SK-N-SH treated with all-trans-retinoic acid at 6 μM for 48 hours (cell line): ENCODE measurements at regions not wholly inside any gene's neighbourhood (a gene's known extent, or its start where the extent isn't known, plus 50 kb on each side); places are given as distances from the start of the nearest gene placed in this dataset.

Experiments
- ATAC-seq: fragments of 200-7000 bp; cut with Tn5 transposase; 3 replicates; pipeline ENCODE4 v1.9.1; 2020; ENCODE audit warnings: mild to moderate bottlenecking, moderate library complexity
- BACH2 ChIP-seq: fragments of 250-450 bp; sonication (Bioruptor Pico); IDR thresholded peaks from 2 replicates; pipeline ENCODE4 v1.9.0; 2021; ENCODE audit warnings: mild to moderate bottlenecking, borderline replicate concordance
- CSDC2 ChIP-seq: fragments of 250-450 bp; sonication (Bioruptor Pico); IDR thresholded peaks from 2 replicates; pipeline ENCODE4 v1.5.0; 2020; ENCODE audit warnings: mild to moderate bottlenecking, moderate library complexity
- ESRRG ChIP-seq: fragments of 250-450 bp; sonication (Bioruptor Pico); IDR thresholded peaks from 2 replicates; pipeline ENCODE4 v1.6.1; 2021; ENCODE audit warnings: mild to moderate bottlenecking
- GLIS3 ChIP-seq: fragments of 250-450 bp; sonication (Bioruptor Pico); IDR thresholded peaks from 2 replicates; pipeline ENCODE4 v1.5.0; 2020; ENCODE audit warnings: mild to moderate bottlenecking, moderate library complexity
- ISL1 ChIP-seq: fragments of 250-450 bp; sonication (Bioruptor Pico); IDR thresholded peaks from 2 replicates; pipeline ENCODE4 v2.1.2; 2022; ENCODE audit warnings: mild to moderate bottlenecking, moderate library complexity
- OSR1 ChIP-seq: fragments of 250-450 bp; sonication (Bioruptor Pico); IDR thresholded peaks from 2 replicates; pipeline ENCODE4 v1.8.0; 2022; ENCODE audit warnings: moderate library complexity, mild to moderate bottlenecking, inconsistent platforms
- RARB ChIP-seq: fragments of 250-450 bp; sonication (Bioruptor Pico); IDR thresholded peaks from 2 replicates; pipeline ENCODE4 v1.8.0; 2021; ENCODE audit warnings: mild to moderate bottlenecking, moderate library complexity
- TCF4 ChIP-seq: fragments of 250-450 bp; sonication (Bioruptor Pico); IDR thresholded peaks from 2 replicates; pipeline ENCODE4 v1.8.0; 2021; ENCODE audit warnings: mild to moderate bottlenecking, moderate library complexity, borderline replicate concordance
- TOX ChIP-seq: fragments of 250-450 bp; sonication (Bioruptor Pico); IDR thresholded peaks from 2 replicates; pipeline ENCODE4 v1.8.0; 2021; ENCODE audit warnings: mild to moderate bottlenecking, moderate library complexity, borderline replicate concordance
- ZC3H10 ChIP-seq: fragments of 250-450 bp; sonication (Bioruptor Pico); IDR thresholded peaks from 2 replicates; pipeline ENCODE4 v1.5.1; 2021; ENCODE audit warnings: mild to moderate bottlenecking, moderate library complexity
- ZFP3 ChIP-seq: fragments of 250-450 bp; sonication (Bioruptor Pico); IDR thresholded peaks from 2 replicates; pipeline ENCODE4 v1.5.0; 2020; ENCODE audit warnings: mild to moderate bottlenecking, moderate library complexity
- ZFP30 ChIP-seq: fragments of 450-650 bp; formaldehyde crosslinking; IDR thresholded peaks from 2 replicates; pipeline ENCODE4 v1.5.0; 2022; ENCODE audit warnings: mild to moderate bottlenecking, moderate library complexity
- ZNF565 ChIP-seq: fragments of 450-650 bp; formaldehyde crosslinking; conservative IDR thresholded peaks from 2 replicates; pipeline ENCODE4 v1.5.0; 2020; ENCODE audit warnings: low read depth, mild to moderate bottlenecking, moderate library complexity
- ZNF8 ChIP-seq: fragments of 450-650 bp; formaldehyde crosslinking; IDR thresholded peaks from 2 replicates; pipeline ENCODE4 v1.5.0; 2020; ENCODE audit warnings: mild to moderate bottlenecking, moderate library complexity
- TF ChIP-seq, protein P1 (sequence below): fragments of 250-450 bp; sonication (Bioruptor Pico); IDR thresholded peaks from 2 replicates; pipeline ENCODE4 v1.5.1; 2020; ENCODE audit warnings: low read depth, mild to moderate bottlenecking, moderate library complexity
- TF ChIP-seq, protein P2 (sequence below): fragments of 250-450 bp; sonication (Bioruptor Pico); IDR thresholded peaks from 2 replicates; pipeline ENCODE4 v1.5.0; 2020; ENCODE audit warnings: mild to moderate bottlenecking, moderate library complexity
- TF ChIP-seq, protein P3 (sequence below): fragments of 250-450 bp; sonication (Bioruptor Pico); IDR thresholded peaks from 2 replicates; pipeline ENCODE4 v1.8.0; 2020; ENCODE audit warnings: mild to moderate bottlenecking, moderate library complexity, borderline replicate concordance
- TF ChIP-seq, protein P4 (sequence below): fragments of 250-450 bp; sonication (Bioruptor Pico); IDR thresholded peaks from 2 replicates; pipeline ENCODE4 v1.8.0; 2021; ENCODE audit warnings: low read depth, mild to moderate bottlenecking, moderate library complexity, borderline replicate concordance
- TF ChIP-seq, protein P5 (sequence below): fragments of 250-450 bp; sonication (Bioruptor Pico); IDR thresholded peaks from 2 replicates; pipeline ENCODE4 v1.5.1; 2021; ENCODE audit warnings: mild to moderate bottlenecking, moderate library complexity

DNA sequence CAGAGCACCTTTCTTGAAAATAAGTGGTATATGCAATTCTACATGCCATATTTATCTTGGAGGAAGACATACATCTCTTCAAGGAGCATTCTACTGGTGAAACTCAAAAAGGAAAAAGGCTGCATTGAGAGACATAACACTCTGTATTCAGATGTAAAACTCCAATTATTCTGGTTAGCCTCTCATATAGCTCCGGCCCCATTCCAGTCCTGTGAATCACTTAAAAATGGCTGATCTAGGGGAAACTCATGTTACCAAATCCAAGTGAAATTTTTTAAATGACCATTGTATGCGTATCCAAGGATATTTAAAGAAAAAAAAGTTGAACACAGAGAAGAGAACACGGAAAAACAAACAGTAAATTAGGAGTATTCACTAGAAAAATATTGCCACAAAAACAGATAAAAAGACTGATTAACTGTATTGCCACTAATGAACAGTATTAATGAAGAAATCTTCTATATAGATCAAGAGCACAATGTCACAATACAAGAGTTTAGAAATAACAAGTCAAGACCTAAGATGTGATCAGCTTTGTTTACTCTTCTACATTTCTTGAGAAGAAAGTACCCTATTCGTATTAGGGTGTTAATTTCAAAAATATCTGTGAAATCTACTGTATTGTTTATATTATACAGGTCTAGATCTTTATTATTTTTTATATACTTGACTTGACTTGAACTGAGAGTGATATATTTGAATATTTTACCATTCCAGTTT is 124.5 kb upstream of the GJE1 start:
- no peak for ATAC-seq
- no peak for TF ChIP-seq ZNF565
- TF ChIP-seq, protein P1, sequence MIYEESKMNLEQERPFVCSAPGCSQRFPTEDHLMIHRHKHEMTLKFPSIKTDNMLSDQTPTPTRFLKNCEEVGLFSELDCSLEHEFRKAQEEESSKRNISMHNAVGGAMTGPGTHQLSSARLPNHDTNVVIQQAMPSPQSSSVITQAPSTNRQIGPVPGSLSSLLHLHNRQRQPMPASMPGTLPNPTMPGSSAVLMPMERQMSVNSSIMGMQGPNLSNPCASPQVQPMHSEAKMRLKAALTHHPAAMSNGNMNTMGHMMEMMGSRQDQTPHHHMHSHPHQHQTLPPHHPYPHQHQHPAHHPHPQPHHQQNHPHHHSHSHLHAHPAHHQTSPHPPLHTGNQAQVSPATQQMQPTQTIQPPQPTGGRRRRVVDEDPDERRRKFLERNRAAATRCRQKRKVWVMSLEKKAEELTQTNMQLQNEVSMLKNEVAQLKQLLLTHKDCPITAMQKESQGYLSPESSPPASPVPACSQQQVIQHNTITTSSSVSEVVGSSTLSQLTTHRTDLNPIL (CRISPR knock-in tag), result no peak

DNA sequence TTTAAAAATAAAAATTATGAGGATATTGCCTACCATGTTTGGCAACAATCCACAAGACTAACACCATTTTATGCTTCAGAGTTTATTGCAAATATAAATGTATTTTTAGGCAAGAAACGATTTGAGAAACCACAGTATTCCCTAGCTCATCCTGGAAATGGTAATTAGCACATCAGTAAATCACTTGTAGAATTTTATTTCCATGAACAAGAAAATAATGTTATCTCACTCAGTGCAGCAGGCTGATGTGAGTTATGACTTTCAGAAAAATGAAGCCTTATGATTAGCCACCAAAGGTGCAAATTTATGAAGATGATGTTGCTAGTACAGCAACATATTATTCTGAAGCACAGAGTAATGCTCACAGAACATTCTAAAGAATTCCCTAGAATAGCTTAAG is 127.7 kb upstream of the GJE1 start:
- ATAC-seq, result no peak
- TF ChIP-seq ZC3H10 (CRISPR knock-in tag), result no peak
- TF ChIP-seq RARB (CRISPR knock-in tag), result no peak
- no peak for TF ChIP-seq TCF4 (CRISPR knock-in tag)
- no peak for TF ChIP-seq ZFP30
- TF ChIP-seq, protein P2, sequence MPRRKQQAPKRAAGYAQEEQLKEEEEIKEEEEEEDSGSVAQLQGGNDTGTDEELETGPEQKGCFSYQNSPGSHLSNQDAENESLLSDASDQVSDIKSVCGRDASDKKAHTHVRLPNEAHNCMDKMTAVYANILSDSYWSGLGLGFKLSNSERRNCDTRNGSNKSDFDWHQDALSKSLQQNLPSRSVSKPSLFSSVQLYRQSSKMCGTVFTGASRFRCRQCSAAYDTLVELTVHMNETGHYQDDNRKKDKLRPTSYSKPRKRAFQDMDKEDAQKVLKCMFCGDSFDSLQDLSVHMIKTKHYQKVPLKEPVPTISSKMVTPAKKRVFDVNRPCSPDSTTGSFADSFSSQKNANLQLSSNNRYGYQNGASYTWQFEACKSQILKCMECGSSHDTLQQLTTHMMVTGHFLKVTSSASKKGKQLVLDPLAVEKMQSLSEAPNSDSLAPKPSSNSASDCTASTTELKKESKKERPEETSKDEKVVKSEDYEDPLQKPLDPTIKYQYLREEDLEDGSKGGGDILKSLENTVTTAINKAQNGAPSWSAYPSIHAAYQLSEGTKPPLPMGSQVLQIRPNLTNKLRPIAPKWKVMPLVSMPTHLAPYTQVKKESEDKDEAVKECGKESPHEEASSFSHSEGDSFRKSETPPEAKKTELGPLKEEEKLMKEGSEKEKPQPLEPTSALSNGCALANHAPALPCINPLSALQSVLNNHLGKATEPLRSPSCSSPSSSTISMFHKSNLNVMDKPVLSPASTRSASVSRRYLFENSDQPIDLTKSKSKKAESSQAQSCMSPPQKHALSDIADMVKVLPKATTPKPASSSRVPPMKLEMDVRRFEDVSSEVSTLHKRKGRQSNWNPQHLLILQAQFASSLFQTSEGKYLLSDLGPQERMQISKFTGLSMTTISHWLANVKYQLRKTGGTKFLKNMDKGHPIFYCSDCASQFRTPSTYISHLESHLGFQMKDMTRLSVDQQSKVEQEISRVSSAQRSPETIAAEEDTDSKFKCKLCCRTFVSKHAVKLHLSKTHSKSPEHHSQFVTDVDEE (CRISPR knock-in tag), result no peak
- TF ChIP-seq OSR1 (CRISPR knock-in tag), result no peak
- TF ChIP-seq BACH2 (CRISPR knock-in tag), result no peak
- no peak for TF ChIP-seq ZNF8 (CRISPR knock-in tag)
- TF ChIP-seq TOX (CRISPR knock-in tag), result no peak
- no peak for TF ChIP-seq ZFP3 (CRISPR knock-in tag)
- TF ChIP-seq, protein P3, sequence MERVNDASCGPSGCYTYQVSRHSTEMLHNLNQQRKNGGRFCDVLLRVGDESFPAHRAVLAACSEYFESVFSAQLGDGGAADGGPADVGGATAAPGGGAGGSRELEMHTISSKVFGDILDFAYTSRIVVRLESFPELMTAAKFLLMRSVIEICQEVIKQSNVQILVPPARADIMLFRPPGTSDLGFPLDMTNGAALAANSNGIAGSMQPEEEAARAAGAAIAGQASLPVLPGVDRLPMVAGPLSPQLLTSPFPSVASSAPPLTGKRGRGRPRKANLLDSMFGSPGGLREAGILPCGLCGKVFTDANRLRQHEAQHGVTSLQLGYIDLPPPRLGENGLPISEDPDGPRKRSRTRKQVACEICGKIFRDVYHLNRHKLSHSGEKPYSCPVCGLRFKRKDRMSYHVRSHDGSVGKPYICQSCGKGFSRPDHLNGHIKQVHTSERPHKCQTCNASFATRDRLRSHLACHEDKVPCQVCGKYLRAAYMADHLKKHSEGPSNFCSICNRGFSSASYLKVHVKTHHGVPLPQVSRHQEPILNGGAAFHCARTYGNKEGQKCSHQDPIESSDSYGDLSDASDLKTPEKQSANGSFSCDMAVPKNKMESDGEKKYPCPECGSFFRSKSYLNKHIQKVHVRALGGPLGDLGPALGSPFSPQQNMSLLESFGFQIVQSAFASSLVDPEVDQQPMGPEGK, result no peak
- TF ChIP-seq ISL1 (CRISPR knock-in tag), result no peak
- TF ChIP-seq GLIS3 (CRISPR knock-in tag), result no peak
- TF ChIP-seq CSDC2 (CRISPR knock-in tag), result no peak
- no peak for TF ChIP-seq ESRRG (CRISPR knock-in tag)
- TF ChIP-seq, protein P4, sequence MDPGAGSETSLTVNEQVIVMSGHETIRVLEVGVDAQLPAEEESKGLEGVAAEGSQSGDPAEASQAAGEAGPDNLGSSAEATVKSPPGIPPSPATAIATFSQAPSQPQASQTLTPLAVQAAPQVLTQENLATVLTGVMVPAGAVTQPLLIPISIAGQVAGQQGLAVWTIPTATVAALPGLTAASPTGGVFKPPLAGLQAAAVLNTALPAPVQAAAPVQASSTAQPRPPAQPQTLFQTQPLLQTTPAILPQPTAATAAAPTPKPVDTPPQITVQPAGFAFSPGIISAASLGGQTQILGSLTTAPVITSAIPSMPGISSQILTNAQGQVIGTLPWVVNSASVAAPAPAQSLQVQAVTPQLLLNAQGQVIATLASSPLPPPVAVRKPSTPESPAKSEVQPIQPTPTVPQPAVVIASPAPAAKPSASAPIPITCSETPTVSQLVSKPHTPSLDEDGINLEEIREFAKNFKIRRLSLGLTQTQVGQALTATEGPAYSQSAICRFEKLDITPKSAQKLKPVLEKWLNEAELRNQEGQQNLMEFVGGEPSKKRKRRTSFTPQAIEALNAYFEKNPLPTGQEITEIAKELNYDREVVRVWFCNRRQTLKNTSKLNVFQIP (CRISPR knock-in tag), result no peak
- TF ChIP-seq ZNF565, result no peak
- TF ChIP-seq, protein P5, sequence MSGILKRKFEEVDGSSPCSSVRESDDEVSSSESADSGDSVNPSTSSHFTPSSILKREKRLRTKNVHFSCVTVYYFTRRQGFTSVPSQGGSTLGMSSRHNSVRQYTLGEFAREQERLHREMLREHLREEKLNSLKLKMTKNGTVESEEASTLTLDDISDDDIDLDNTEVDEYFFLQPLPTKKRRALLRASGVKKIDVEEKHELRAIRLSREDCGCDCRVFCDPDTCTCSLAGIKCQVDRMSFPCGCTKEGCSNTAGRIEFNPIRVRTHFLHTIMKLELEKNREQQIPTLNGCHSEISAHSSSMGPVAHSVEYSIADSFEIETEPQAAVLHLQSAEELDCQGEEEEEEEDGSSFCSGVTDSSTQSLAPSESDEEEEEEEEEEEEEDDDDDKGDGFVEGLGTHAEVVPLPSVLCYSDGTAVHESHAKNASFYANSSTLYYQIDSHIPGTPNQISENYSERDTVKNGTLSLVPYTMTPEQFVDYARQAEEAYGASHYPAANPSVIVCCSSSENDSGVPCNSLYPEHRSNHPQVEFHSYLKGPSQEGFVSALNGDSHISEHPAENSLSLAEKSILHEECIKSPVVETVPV (CRISPR knock-in tag), result no peak

- ATAC-seq, result peak; percentile 69
- TF ChIP-seq, protein P3, result no peak
- TF ChIP-seq GLIS3 (CRISPR knock-in tag) (no peak), TOX (CRISPR knock-in tag) (no peak)
Observed at GRCh38 chr6:142002825-142003405, 129.8 kb upstream of the GJE1 start.
